Suprapubic skin (tissue), 4 donors: ENCODE measurements at regions not wholly inside any gene's neighbourhood (a gene's known extent, or its start where the extent isn't known, plus 50 kb on each side); places are given as distances from the start of the nearest gene placed in this dataset.

ENCODE experiments used
- DNase-seq, 2 donors: peaks; one replicate each; pipeline ENCODE4 v3.0.0-alpha.2; 2019; ENCODE audit warnings: low spot score in 2 of 2
- H3K27ac ChIP-seq: fragments of 200-600 bp; sonication (generic); one replicate; pipeline ENCODE4 v1.5.1; 2019
- H3K27me3 ChIP-seq: fragments of 200-600 bp; sonication (generic); one replicate; pipeline ENCODE4 v1.5.1; 2019
- H3K36me3 ChIP-seq: fragments of 200-600 bp; sonication (generic); one replicate; pipeline ENCODE4 v1.5.1; 2019
- H3K4me1 ChIP-seq: fragments of 200-600 bp; sonication (generic); one replicate; pipeline ENCODE4 v1.5.1; 2019
- H3K4me3 ChIP-seq: fragments of 200-600 bp; sonication (generic); one replicate; pipeline ENCODE4 v1.5.1; 2019; ENCODE audit warnings: mild to moderate bottlenecking
- H3K9me3 ChIP-seq: fragments of 200-600 bp; sonication (generic); one replicate; pipeline ENCODE4 v1.5.1; 2019
- EP300 ChIP-seq: sonication (generic); formaldehyde crosslinking; IDR thresholded peaks from one replicate; pipeline ENCODE4 v1.6.1; 2017; ENCODE audit warnings: antibody characterized with exemption
- POLR2A ChIP-seq, 2 donors: fragments of 450-650 bp; IDR thresholded peaks; one replicate each; pipeline ENCODE4 v1.6.1; 2017; ENCODE audit warnings: antibody characterized with exemption in 2 of 2, mild to moderate bottlenecking in 2 of 2, moderate library complexity in 2 of 2
- POLR2AphosphoS5 ChIP-seq, 3 donors: sonication (generic); formaldehyde crosslinking; IDR thresholded peaks; one replicate each; pipeline ENCODE4 v1.6.1; 2017; ENCODE audit warnings: antibody characterized with exemption in 3 of 3
- WGBS: methylation state at CpG from one replicate; pipeline ENCODE4 v1.1.5; 2018; 5-methylcytosine and 5-hydroxymethylcytosine counted together
- TF ChIP-seq, protein P1 (sequence below), 2 donors: fragments of 200-600 bp in 1 of 2; fragments of 450-650 bp in 1 of 2; sonication (generic) in 1 of 2; IDR thresholded peaks; one replicate each; pipeline ENCODE4 v1.5.1; 2016 to 2019; ENCODE audit warnings: antibody characterized with exemption in 2 of 2, mild to moderate bottlenecking in 1 of 2, moderate library complexity in 1 of 2

DNA sequence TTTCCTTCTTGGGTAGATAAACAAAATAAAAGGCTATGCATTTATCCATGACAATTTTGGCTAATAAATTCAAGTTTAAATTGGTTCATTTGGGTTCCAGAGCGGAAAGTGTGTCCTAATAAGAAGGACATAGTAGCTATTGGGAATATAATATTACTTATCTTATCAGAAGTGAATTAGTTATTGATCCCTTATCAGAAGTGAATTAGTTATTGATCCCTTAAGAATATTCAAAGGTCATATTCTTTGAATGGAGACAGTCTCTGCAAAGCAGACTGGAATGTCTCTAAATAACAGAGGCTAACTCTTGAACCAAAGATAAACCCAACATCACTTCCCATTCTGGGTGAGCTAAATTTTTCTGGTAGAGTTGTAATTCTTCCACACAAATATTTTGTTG, 290.7 kb upstream of the BCHE start:
- no peaks in the 10 kb centered on the region for H3K4me1 ChIP-seq
- H3K27ac ChIP-seq = no peak overlapping the region
- H3K4me3 ChIP-seq = no peak overlapping the region
- no peaks in the 10 kb centered on the region for H3K36me3 ChIP-seq
- no peaks in the 10 kb centered on the region for H3K27me3 ChIP-seq
- TF ChIP-seq POLR2A (IDR thresholded peaks at IDR 0.05) (no peak), POLR2AphosphoS5 (IDR thresholded peaks at IDR 0.05) (no peak), EP300 (no peak)
- TF ChIP-seq, protein P1, sequence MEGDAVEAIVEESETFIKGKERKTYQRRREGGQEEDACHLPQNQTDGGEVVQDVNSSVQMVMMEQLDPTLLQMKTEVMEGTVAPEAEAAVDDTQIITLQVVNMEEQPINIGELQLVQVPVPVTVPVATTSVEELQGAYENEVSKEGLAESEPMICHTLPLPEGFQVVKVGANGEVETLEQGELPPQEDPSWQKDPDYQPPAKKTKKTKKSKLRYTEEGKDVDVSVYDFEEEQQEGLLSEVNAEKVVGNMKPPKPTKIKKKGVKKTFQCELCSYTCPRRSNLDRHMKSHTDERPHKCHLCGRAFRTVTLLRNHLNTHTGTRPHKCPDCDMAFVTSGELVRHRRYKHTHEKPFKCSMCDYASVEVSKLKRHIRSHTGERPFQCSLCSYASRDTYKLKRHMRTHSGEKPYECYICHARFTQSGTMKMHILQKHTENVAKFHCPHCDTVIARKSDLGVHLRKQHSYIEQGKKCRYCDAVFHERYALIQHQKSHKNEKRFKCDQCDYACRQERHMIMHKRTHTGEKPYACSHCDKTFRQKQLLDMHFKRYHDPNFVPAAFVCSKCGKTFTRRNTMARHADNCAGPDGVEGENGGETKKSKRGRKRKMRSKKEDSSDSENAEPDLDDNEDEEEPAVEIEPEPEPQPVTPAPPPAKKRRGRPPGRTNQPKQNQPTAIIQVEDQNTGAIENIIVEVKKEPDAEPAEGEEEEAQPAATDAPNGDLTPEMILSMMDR (IDR thresholded peaks at IDR 0.05) = no peak
- DNase-seq = no peak
- H3K9me3 ChIP-seq = no peaks in the 10 kb centered on the region
- 90% methylated on average over 1 of the region's 1 CpG for WGBS

DNA sequence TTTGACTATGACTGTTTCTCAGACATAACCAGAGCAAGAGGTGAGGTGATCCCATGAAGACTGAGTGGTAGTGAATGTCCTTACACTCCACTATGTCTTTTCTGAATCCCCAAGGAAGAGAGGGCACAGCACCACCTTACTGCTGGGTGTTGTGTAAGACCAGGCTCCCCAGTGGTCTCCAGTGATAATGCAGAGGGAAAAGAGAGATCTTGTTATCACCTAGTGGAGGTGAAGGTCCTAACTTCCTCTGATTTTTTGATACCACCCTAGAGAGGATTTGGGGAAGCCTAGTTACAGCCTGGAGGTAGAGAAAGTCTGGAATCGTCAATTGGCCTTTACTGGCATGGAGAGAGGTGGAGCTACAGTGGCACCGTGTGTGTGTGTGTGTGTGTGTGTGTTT, 288.0 kb upstream of the BCHE start:
- no peaks in the 10 kb centered on the region for H3K27me3 ChIP-seq
- WGBS = 67% methylated on average over 2 of the region's 2 CpGs

DNA sequence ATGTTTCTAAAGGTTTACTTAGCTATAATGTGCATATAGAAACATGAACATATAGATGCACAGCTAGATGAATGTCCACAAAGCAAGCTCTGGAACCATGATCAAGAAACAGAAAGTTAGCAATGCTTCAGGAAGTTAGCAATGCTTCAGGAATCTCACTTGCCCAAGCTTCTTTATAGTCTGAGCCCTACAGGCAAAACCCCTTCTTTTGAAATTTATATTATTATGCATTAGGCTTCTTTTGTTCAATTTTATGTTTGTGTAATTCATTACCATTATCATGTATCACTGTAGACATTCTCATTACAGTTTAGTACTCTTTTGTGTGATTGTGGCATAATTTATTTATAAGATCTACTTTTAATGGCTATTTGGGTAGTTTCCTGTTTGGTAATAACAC, 286.4 kb upstream of the BCHE start:
- TF ChIP-seq, protein P1 (IDR thresholded peaks at IDR 0.05) = no peak
- TF ChIP-seq POLR2AphosphoS5 (IDR thresholded peaks at IDR 0.05) (no peak), EP300 (no peak), POLR2A (IDR thresholded peaks at IDR 0.05) (no peak)
- Histone ChIP-seq H3K36me3 (no peaks in the 10 kb centered on the region), H3K4me1 (no peaks in the 10 kb centered on the region), H3K9me3 (no peaks in the 10 kb centered on the region), H3K27me3 (no peaks in the 10 kb centered on the region), H3K27ac (no peak overlapping the region), H3K4me3 (no peak overlapping the region)
- DNase-seq = no peak

More for the DNA sequence above, 288.0 kb upstream of the BCHE start:
- H3K9me3 ChIP-seq = no peaks in the 10 kb centered on the region
- H3K36me3 ChIP-seq = no peaks in the 10 kb centered on the region
- no peak overlapping the region for H3K27ac ChIP-seq
- H3K4me1 ChIP-seq = no peaks in the 10 kb centered on the region
- no peak for DNase-seq
- H3K4me3 ChIP-seq = no peak overlapping the region
- TF ChIP-seq POLR2AphosphoS5 (IDR thresholded peaks at IDR 0.05) (no peak), POLR2A (IDR thresholded peaks at IDR 0.05) (no peak), EP300 (no peak)

DNA sequence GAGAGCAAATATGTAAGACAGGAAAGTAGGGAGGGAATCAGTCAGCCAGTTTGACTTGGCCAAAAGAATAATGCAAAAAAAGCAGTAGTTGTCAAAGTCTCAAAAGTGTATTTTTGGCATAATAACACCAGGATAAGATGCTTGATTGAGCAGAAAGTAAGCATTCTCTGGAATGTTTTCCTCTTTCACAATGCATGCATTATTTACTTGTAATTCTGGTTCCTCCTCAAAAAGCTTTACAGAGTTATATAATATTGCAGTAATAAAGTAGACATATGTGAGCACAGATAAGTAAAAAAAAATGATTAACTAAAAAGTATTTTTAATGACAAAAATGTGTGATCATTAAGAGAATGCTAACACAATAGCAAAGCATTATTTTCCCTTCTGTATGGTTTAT, 285.9 kb upstream of the BCHE start:
- TF ChIP-seq, protein P1 (IDR thresholded peaks at IDR 0.05) = no peak
- no peak for TF ChIP-seq POLR2A (IDR thresholded peaks at IDR 0.05)
- no peak for TF ChIP-seq EP300
- TF ChIP-seq POLR2AphosphoS5 (IDR thresholded peaks at IDR 0.05) = no peak
- no peak overlapping the region for H3K27ac ChIP-seq
- H3K4me3 ChIP-seq = no peak overlapping the region
- no peaks in the 10 kb centered on the region for H3K9me3 ChIP-seq
- DNase-seq = no peak
- no peaks in the 10 kb centered on the region for H3K27me3 ChIP-seq
- no peaks in the 10 kb centered on the region for H3K36me3 ChIP-seq
- H3K4me1 ChIP-seq = no peaks in the 10 kb centered on the region

DNA sequence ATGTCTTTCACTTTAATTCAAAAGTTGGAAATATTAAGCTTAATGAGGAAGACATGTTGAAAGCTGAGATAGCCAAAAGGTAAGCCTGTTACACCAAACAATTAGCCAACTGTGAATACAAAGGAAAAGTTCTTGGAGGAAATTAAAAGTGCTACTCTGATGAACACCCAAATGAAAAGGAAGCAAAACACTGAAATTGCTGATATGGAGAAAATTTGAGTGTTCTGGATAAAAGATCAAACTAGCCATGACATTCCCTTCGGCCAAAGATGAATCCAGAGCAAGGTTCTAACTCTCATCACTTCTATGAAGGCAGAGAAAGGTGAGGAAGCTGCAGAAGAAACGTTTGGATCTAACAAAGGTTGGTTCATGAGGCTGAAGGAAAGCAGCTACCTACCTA, 280.8 kb upstream of the BCHE start:
- H3K4me1 ChIP-seq = no peaks in the 10 kb centered on the region
- no peak for TF ChIP-seq EP300
- TF ChIP-seq POLR2AphosphoS5 (IDR thresholded peaks at IDR 0.05) = no peak
- TF ChIP-seq, protein P1 (IDR thresholded peaks at IDR 0.05) = no peak
- no peak for TF ChIP-seq POLR2A (IDR thresholded peaks at IDR 0.05)
- H3K27me3 ChIP-seq = no peaks in the 10 kb centered on the region
- DNase-seq = no peak
- H3K27ac ChIP-seq = no peak overlapping the region
- H3K36me3 ChIP-seq = no peaks in the 10 kb centered on the region
- no peak overlapping the region for H3K4me3 ChIP-seq
- no peaks in the 10 kb centered on the region for H3K9me3 ChIP-seq
- 59% methylated on average over 2 of the region's 2 CpGs for WGBS

DNA sequence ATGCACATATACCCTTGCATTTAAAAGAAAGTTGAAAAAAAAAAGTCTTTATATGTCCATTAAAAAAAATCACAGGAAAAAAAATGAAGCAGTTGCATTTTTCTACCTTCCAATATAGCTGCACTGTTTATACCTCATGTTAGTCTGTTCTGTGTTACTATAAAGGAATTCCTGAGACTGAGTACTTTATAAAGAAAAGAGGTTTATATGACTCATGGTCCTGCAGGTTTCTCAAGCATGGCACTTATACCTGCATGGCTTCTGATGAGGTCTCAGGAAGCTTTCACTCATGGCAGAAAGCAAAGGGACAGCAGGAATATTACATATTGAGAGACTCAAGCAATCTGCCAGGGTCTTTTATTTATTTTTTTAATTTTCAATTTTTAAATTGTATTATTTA, 277.2 kb upstream of the BCHE start:
- no peaks in the 10 kb centered on the region for H3K27me3 ChIP-seq
- DNase-seq = no peak
- no peaks in the 10 kb centered on the region for H3K9me3 ChIP-seq
- no peaks in the 10 kb centered on the region for H3K36me3 ChIP-seq
- no peak overlapping the region for H3K4me3 ChIP-seq
- no peak for TF ChIP-seq EP300
- no peak for TF ChIP-seq POLR2AphosphoS5 (IDR thresholded peaks at IDR 0.05)
- TF ChIP-seq, protein P1 (IDR thresholded peaks at IDR 0.05) = no peak
- TF ChIP-seq POLR2A (IDR thresholded peaks at IDR 0.05) = no peak
- no peak overlapping the region for H3K27ac ChIP-seq
- H3K4me1 ChIP-seq = no peaks in the 10 kb centered on the region
